ENCODE measurements at regions not wholly inside any gene's neighbourhood (a gene's known extent, or its start where the extent isn't known, plus 50 kb on each side); places are given as distances from the start of the nearest gene placed in this dataset.

DNA sequence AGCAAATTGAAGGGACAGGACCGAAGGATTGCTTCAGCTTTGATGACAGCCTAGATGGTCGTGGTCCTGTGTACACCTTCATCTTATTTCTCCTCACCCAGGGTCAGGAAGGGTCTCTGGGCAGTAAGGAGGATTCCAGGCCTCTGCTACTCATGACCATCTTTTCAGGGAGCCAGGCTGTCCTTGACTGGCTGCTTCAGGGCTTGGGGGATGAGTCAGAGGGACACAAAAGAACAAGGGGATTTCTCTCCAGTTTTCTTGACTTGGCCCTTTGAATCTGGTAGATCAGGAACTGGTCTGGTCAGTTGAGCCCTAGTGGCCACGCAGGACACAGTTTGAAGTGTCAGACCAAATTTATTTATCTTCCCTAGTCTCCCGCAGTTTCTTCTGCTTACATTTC, 402.1 kb upstream of the CHD6 start:
- no peak for DNase-seq

DNA sequence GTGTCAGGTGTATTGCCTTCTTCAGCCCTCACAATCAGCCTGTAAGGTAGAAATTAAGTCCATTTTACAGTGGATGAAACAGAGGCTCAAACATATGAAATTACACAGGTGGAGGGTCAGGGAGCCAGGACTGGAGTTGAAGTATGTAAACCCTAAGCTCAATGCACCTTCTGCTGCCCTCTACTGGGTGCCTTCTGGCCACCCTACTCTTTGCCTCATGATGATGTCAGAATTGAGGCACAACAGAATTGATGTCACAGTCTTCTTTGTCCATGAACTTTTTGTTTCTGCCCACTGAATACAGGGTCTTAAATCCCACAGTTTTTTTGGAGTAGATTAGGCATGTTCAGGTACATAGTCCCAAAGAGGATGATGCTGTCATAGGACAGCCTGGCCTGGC, 400.8 kb upstream of the CHD6 start:
- DNase-seq, result no peak

DNA sequence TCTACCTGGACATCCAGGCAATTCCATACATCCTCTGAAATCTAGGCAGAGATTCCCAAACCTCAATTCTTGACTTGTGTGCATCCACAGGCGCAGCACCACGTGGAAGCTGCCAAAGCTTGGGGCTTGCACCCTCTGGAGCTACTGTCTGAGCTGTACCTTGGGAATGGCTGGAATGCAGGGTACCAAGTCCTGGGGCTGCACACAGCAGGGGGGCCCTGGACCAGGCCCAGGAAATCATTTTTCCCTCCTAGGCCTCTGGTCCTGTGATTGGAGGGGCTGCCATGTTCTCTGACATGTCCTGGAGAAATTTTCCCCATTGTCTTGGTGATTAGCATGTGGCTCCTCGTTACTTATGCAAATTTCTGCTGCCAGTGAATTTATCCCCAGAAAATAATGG, 391.9 kb upstream of the CHD6 start:
- DNase-seq, result no peak

- DNase-seq, result no peak
Measured at GRCh38 chr20:42007251-42007650, 389.1 kb upstream of the CHD6 start.

GRCh38 chr20:42005211-42005610, 387.0 kb upstream of the CHD6 start:
- no peak for DNase-seq

- no peak for DNase-seq
Measured at GRCh38 chr20:42003380-42003779, 385.2 kb upstream of the CHD6 start.

DNA sequence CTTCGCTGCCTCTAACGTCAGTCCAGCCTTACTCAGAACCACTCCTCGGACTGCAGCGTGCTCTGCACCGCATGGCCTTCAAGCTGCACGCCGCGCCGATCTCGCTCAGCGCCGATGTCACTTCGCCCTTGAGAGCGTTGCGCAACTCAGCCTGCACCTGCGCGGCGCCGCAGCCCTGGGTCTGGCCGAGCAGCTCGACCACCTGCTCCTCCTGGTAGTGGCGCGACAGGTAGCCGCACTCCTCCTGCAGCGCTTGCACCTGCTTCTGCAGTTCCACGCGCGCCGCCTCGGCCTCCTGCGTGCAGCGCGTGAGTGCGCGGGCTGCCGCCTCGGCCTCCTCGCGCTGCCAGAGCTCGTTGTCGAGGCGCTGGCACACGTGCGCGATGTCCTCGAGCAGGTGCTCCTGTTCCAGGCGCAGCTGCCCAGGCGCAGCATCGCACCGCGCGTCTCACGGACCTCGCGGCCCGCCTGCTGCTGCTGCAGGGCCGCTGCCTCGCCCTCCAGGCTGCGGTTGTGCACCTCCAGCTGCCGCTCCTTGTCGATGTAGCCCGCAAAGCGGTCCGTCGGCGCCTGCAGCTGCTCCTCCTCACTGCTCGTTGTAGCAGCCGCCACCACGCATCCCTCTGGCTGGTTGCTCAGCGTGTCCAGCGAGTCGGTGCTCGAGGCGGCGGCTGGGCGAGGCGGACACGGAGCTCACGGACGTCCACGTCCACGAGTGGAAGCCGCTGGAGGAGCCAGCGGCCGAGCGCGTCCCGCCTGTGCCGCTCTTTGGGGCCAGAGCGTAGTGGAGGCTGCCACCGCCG, 380.6 kb upstream of the CHD6 start:
- DNase-seq, result no peak

DNA sequence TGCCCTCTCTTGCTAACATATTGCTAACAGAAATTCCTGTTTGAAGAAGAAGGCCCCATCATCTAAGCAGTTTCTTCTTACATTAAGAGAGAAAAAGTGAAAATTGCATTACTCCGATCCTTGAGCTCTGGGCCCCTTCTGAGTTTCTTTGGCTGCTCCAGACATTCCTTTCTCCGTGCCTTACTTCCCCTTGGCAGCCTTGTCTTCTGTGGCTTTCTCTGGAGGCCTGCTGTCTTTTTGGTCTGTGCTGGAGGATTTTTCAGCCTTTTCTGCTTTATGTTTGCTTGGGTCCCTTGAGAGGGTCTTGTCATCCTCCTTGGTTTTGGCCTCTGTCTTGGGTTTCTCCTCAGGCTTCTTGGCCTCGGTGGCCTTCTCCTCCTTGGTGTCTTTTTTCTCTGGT, 378.8 kb upstream of the CHD6 start:
- DNase-seq, result no peak

DNA sequence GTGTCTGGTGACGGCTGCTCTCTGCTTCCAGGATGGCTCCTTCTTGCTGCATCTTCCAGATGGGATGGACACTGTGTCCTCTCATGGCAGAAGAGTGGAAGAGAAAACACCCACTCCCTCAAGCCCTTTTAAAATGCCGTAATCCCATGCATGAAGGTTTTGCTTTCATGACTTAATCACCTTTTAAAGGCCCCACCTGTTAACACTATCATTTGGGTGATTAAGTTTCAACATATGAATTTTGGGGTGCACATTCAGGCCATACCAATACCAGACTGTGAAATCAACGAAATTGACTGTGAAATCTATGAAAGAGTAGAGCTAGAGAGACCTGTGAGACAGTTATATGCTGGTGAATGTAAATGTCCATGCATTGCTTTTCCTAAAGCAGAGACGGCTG, 374.3 kb upstream of the CHD6 start:
- DNase-seq, result no peak

DNA sequence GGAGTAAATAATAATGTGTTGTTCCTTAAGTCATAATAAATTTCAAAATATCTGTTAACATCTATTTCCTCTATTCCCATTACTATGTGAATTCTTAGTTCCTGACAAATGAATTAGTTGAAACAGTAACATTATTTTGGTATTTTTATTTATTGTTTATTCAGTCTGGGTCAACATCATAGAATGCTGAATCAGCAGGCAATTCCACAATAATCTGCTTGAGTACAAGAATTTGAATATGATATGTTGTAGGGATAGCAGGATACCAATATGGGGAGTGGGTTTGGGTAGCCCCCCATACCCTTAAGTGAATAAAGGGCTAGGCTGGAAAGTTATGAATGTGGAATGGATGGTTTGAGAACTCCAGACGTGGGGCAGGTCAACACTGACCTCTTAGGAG, 373.2 kb upstream of the CHD6 start:
- DNase-seq, result no peak

- no peak for DNase-seq
Measured at GRCh38 chr20:41989935-41990635, 371.9 kb upstream of the CHD6 start.

DNA sequence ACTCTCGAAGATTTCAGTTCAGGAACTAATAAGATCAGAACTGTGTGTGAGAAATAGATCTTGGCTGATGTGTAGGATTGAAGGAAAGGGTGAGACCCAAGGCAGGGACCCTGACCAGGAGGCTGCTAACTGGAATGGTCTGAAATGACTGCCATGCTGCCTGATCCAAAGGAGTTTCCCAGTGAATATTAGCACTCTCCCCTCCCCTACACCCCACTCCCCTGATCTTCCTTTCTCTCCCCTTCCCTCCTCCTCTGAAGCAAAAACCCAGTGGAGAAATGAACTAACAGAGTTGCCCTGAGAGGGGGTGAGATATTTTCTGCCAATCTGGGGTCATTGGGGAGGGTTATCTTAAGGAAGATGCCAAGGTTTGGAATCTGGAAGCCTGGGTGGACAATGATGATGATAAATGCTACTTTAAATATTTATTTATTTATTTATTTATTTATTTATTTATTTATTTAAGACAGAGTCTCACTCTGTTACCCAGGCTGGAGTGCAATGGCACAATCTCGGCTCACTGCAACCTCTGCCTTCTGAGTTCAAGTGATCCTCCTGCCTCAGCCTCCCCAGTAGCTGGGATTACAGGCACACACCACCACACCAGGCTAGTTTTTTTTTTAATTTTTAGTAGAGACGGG, 371.0 kb upstream of the CHD6 start:
- no peak for DNase-seq

- no peak for DNase-seq
Measured at GRCh38 chr20:41984031-41984430, 365.9 kb upstream of the CHD6 start.

DNA sequence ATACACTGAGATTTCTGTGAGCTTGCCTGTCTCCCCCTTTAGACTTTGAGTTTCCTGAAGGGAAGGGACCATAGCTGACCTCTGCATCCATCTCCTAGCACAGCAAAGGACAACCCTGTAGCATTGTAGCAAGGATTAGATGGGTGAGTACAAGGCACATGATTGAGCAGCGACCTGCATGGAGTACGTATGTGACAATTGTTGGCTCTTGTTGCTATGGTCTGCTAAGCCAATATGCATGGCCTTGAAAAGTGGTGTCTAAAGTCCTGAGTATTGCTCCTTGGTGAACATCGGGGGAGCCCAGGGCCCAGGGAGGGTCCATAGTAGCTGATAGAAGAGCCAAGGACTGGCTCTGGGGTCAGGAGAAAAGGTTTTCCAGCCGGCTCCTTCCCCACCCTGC, 365.0 kb upstream of the CHD6 start:
- DNase-seq, result no peak

DNA sequence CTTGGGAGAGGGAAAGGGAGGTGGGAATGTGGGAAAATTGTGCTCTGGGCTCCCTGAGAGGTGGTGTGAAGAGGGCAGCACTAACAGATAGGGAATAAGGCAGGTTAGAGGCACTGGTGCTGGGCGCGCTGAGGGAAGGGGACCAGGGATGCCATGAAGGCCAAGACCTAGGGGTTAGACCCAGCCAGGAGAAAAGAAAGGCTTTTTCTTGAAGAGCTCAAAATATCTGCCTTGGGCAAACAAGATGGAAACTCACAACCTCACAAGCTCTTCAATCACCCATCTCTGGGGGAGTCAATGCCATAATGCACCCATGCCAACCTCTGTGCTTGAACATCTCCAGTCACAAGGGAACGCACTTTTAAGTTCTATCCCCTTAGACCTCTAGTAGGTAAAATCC, 363.6 kb upstream of the CHD6 start:
- no peak for DNase-seq

DNA sequence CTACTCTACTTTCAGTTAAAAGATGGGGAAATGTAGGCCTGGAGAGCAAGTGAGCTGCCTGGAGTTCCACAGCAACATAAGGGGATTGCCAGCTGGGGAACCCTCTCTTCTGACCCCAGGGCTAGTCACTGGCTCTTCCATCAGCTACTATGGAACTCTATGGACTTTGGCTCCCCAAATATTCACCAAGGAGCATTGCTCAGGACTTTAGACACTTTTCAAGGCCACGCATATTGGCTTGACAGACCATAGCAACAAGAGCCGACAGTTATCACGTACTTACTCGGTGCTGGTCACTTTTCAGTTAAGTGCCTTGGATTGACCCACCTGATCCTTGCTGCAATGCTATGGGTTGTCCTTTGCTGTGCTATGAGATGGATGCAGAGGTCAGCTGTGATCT, 360.7 kb upstream of the CHD6 start:
- DNase-seq, result no peak

DNA sequence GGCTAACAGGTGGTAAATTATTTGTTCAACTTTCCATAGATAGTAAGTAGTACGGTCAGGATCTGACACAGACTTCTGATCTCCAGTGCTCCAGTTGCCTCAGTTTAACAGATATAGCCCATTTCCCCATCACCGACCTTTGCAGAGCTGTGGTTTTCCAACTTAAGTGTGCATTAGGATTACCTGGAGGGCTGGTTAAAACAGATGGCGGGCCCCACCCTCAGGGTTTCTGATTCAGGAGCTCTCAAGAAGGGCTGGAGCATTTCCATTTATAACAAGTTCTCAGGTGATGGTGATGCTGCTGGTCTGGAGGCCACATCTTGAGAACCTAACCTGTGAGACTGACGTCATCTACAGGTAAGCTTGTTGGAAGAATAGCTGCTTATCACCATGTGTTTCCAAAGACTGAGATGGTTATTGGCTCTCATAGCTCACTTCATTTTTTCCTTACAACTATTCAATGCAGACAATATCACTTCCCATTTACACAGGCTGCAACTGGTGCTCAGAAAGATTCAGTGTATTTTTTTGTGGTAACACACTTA, 360.1 kb upstream of the CHD6 start:
- no peak for DNase-seq

DNA sequence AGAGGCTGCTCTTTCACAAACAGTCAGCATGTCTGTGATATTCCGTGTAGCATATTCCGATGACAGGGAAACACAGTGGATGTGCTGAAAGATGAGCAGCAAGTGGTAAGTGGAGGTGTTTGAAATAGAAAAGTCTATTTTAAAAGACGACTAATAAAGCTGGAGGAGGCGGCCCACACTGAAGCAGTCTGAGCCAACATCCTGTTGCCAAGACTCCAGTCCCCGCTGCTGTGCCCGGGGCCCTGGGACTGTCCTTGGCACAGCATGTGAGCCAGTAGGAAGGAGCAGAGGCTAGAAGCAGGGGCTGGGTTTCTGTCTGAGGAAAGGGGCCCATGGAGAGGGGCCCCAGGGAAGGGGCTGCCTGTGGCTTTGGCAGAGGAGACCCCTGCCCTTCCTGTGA, 351.5 kb upstream of the CHD6 start:
- no peak for DNase-seq

GRCh38 chr20:41960166-41960565, 342.0 kb upstream of the CHD6 start:
- no peak for DNase-seq

DNA sequence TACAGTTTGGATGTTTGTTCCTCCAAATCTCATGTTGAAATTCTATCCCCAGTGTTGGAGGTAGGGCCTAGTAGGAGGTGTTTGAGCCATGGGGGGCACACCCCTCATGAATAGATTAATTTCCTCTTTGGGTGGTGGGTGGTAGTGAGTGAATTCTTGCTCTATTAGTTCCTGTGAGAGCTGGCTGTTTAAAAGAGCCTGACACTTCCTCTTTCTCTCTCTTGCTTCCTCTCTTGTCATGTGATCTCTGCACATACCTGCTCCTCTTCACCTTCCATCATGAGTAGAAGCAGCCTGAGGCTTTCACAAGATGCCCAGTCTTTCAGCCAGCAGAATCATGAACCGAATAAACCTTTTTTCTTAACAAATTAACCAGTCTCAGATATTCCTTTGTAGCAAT, 340.2 kb upstream of the CHD6 start:
- no peak for DNase-seq

DNA sequence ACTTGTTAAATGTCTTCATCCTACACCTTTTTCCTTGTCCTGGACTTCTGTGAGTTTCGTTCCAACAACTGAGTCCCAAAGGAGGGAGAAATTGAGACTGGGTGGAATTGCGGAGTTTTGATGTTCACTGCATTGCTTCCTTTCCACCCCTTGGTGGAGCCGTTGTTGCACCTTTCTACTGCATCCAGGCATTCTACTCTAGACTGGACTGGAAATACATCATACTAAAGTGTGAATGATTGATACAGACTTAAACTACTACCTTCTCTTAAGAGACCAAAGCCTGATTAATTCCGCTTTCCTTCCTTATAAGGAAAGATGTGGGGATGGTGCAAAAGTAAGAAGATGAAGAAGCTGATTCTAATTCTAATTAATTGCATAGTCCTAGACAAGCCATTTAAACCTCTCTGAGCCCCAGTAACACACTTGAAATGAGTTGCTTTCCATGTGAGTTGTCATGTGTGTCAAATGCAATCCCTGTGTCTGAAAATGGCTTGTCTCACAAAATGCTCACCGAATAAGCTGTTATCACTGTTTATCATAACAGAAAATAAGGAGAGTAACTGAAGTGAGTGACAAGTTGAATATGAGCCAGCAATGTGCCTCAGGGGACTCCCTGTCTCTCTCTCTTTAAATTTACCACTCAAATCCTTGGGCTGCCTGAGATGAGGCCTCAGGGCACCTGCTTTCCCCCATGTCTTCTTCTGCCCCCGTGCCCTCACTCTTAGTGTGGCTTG, 338.3 kb upstream of the CHD6 start:
- no peak for DNase-seq

GRCh38 chr20:41952166-41952565, 334.0 kb upstream of the CHD6 start:
- DNase-seq, result no peak

GRCh38 chr20:41951615-41952014, 333.4 kb upstream of the CHD6 start:
- DNase-seq, result no peak

Measured in NCI-H2081 (cell line).